ENCODE measurements at regions not wholly inside any gene's neighbourhood (a gene's known extent, or its start where the extent isn't known, plus 50 kb on each side); places are given as distances from the start of the nearest gene placed in this dataset.
"Not testable (repeated sequence)": the region's sequence is repeated elsewhere in the genome, so short reads cannot be mapped to it uniquely, and the experiment has no call there.

DNA sequence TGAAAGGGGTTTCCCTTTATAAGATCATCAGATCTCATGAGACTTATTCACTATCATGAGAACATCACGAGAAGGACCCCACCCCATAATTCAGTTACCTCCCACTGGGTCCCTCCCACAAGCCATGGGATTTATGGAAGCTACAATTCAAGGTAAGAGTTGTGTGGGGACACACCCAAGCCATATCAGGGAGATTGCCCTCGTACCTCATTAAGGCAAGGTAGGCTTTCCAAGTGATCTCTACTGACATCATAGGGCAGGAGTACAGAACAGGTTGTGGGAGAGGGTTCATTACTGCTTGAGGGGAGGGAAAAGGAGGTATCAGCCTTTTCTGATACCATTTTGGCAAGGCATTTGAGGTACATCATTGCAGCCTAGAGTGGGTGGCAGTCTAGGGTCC is 524.6 kb downstream of the PRKD1 start:
- no peak for DNase-seq

DNA sequence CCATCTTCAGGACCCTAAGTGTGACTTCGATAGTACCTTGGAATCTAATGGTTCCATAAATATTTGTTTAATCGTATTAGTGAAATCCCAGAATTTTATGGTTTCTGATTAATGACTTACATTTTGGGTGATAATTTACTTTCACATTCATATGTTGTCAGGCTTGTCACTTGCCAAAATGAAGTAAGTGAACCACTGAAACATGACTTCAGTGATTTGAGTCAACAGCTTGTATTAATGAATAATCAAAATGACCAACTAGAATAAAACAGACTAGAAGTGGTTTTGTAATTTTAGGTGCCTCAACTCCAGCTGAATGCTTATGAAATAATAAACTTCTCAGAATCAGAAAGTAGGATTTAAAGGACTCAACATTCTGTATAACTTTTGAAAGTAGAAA is 517.1 kb downstream of the PRKD1 start:
- no peak for DNase-seq

DNA sequence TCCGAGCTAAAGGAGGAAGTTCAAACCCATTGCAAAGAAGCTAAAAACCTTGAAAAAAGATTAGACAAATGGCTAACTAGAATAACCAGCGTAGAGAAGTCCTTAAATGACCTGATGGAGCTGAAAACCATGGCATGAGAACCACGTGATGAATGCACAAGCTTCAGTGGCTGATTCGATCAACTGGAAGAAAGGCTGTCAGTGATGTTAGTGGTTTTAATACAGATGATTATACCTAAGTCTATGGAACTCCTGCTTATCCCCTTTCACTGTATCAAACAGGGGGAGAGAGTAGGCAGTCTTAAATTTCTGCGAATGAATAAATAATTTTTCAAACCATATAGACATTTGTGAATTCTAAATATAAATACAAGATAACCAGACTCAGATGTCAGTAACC is 512.7 kb downstream of the PRKD1 start:
- not testable (repeated sequence) for DNase-seq

DNA sequence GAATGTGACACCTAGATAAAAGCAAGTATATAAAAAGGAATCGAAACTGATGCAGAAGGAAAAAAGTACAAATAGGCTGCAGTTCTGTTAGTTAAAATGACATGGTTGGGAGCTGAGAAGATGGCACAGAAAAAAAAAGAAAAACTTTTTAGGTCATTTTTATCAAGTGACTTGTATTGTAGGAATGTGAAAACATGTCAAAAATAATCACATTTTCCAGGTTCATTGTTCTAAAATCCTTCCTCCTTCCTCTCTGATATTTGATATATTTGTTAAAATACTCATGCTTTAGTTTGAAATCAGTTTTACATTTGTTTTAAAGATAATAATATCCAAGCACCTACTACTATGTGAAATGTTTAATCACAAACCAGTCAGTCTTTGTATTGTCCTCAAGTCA is 507.9 kb downstream of the PRKD1 start:
- DNase-seq = no peak

DNA sequence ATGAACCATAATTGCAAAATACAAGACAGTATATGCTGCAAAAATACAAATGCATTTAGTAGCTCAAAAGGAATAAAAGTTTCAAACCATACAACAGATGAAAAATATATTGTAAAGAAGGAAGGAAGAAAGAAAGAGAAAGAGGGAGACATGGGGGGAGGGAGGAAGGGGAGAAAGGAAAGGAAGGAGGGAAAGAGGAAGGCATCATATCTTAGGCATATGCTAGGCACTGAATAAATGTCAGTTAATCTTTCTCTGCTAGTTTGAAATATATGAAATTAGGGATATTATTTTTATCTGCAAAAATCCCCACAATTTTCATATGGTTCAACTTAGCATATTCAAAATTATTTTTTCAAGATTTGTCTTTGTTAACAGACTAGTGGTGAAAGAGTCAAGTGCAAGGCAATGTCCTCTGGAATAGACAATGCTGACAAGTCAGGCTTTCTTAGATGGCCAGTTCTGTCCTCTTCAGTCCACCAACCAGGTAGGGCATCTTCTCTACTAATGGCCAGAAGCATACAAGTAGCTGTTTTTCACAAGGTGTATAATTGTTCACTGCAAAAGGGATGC is 506.4 kb downstream of the PRKD1 start:
- DNase-seq = no peak

DNA sequence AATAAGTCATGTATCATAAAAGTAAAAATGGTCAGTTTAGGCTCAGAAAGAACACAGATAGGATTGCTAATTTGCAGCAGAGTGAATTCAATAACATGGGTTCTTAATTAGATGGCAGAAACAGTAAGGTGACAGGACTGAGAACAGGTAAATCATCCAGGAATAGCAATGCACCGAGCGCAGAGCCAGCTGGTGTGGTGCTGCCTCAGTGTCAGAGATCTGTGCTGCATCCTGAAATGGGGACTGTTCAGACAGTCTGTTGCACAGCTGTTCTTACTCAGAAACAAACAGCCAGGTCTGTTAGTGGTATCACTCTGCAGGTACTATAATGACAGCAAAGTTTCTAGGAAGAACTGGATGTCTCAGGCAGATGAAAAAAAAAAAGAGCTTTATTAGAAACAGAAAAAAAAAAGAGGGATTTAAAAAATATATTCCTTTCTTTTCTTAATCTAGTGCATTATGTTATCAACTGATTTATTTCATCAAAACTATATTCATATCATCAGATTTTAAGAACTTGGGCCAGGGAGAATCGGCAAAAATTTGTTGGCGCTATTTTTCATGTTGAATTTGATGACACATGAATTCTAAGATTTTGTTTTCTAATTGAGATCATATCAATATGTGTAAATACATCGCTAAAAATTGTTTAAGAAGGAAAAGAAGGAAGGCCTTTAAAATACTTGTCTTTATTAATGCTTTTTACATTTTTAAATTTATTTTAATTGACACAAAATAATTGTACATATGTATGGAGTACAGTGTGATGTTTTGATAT is 501.8 kb downstream of the PRKD1 start:
- DNase-seq = no peak

DNA sequence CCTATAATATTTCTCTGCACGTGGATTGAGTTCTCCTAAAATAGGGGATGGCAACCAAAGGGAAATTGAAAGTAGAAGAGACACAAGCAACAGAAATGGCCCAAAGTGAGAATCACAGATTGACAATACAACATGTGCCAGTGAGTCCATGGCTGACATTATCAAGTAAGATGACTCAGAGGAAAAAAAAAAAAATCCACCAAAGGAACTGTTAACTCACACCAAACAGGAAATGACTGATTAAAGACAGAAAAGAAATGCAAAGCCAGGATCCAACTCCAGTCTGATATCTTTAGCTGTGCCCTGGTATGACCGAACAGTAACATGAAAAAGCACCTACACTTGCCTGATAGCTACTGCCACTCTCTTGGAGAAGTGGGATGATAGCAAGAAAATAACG is 485.0 kb downstream of the PRKD1 start:
- no peak for DNase-seq

DNA sequence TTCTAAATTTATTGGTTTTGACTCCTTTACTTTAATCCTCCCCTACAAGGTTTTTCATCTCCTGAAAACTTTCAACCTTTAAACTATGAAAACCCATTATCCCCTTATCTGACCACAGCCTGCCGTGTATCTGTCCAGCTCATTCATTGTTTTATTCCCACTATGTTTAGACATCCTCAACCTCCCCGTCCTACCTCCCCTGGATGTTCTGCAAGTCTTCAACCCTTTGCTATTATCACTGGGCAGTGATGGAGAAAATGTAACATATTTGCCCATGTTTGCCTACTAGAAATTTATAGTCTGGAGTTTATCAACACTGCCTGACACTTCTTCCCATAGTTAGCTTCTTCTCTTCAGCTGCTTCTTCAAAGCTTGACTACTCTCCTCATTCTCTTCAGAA is 483.4 kb downstream of the PRKD1 start:
- no peak for DNase-seq

DNA sequence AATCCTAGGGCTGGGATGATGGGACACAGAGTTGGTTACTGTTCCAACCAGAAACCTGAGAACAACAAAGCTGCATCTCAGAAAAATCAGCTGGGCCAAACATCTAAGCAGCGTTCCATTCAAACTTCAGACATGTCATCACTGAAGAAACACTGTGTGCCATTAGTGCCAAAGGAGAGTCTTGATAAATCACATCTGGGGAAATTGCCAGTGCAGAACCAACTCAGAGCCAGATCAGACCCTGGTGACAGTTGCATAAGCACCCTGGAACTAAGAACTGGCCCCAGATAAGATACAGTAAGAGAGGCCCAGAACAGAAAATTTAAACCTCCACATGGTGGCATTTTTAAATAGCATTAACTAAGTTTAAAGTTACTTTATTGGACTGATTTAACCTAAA is 482.8 kb downstream of the PRKD1 start:
- no peak for DNase-seq

DNA sequence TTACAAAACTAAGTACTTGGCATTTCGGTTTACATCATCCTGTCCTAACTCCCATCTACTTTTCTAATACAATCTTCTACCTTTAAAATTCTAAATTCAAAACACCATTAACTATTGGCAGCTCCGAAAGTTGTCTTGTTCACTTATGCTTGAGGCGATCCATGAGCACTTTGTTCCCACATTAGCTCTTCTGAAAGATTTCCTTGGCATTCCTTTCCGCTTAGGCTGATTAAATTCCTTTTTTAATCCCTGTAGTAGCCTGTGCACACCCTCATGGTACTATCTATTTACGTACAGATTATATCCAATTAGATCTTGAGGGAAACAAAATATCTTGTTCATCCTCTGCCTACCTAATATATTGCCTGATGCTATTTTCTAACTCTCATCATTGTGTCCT is 480.7 kb downstream of the PRKD1 start:
- DNase-seq = no peak

DNA sequence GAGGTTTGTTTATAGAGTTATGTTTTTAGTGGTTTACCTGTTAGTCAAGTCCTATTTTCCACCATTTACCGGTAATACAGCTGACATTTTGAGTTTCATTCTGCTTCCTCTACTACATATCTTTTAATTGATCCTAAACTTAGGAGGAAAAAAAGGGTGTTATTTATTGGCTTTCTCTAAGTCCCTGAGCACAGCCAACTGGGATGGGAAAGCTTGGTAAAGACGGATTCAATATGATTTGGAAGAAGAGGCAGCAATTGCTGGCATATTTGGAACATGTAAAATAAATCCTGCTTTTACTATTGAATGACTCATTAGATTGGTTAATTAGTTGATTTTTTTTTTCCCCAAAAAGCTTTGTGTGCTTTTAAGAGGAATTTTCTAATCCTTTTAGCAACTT is 475.7 kb downstream of the PRKD1 start:
- no peak for DNase-seq

DNA sequence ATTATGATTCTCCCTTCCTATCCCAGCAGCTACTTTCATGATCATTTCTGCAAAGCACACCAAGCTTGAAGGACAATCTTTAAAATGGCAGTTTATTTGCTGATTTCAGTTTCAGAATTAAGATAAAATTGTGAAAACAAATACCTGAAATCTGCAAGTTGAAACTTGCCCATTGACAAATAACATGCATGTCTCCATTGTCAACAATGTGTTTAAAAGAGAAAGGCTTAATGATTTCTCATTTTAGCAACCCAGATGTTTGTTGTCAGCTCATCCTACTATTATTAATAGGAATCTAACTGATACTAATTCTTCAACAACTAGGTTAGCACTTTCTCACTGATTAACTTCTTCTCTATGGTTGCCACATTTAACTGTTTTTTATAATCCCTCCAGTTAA is 474.6 kb downstream of the PRKD1 start:
- no peak for DNase-seq

DNA sequence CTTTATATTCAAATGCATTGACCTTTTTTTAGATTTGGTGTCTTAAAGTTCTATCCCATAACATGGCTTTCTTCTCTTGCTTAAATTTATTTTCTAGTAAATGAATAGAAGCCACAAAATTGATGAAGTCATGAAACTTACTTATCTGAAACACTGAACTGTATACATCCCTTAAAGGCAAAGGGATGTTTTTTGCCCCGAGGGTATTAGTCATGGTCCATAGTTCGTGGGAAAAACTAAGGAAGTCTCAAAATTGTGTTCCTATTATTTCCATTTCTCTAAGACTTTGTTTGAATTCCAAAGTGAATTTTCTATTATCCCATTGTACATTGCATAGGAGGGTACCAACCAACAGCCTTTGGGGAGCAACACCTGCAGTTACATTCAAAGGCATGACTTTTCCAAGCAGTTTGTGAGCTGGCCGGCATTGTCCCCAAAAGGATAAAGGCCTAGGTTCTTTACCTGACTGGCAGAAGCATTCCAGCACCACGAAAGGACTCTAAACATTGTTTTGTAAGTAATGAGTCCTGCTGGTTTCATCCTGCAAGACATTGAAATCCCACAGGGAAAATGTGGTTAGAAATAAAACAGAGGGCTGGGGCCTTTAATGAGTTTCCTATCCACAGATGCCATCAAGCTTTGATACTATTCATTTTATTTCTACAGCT is 473.5 kb downstream of the PRKD1 start:
- DNase-seq = no peak

DNA sequence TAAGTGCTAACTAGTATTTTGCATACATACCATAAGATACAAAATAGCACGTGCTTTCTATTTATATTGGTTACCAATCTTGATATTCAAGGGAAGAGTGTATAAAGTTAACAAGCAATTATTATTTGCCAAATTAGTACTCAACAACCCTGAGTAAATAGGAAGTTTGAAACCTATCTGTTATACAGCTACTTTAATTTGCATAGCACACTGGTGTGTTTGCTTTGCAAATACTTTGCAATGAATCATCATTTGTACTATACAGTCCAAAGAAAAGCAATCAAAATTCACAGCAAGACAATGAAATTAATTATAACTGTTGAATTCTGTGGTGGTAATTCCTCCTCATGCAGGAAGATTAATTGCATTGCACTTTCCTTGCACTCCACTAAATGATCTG is 469.1 kb downstream of the PRKD1 start:
- DNase-seq = no peak

DNA sequence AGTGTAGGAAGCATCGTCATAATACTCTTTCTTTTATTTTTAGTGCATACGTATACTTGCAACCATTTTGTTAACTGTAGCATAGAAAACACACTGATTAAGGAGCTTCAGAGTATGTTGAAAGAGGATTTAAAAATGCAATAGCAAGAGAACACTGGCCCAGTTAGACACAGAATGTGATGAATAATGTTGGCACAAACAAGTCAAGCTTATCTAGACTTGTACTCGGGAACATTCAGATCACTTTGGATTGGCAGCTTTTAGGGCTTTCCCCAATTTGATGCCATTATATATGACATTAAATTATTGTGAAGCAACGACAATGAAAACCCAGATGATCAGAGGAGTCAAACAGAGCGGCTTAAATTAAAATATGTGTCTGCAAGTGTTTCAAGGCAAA is 468.1 kb downstream of the PRKD1 start:
- no peak for DNase-seq

DNA sequence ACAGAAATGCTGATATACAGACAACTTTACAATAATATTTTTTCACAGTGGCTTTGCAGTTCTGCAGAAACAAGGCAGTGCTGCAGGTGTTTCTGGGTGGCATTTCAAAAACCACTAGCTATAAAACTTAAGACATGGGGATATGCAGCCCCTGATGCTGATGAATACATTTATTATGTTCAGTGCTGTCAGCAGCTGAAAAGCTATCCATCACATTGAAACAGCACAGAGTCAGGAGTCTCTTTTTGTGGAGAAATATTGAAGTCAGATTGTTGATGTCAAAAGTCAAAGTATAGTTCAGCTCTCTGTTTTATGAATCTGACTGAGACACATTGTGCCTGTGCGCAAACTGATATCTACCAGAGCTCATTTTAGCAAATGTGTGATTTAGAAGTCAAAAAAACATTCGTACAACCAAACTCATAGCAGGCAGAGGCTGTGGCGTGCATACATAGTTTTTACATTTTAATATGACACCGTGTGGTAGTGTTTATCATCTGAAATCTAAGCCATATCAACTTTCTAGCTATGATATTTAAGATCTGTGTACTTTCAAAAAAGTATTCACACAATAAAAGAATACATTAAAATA is 467.6 kb downstream of the PRKD1 start:
- no peak for DNase-seq

DNA sequence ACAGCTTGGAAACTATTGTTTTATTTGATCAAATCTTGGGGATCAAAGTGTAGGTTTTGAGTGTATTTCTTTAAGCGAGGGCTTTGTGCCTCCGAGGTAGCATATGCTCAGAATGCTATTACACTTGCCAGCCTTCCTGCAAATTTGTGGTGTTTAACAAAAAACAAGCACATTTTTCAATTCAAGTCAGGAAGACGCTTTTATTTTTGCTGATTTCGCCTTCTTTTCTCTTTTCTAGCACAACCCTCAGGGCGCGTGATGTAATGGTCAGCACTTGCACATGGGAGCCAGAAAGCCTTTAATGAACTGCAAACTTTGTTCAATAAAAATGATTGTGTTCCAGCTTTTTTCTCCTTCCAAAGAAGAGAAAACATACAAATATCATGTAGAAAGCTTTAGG is 466.5 kb downstream of the PRKD1 start:
- DNase-seq = no peak

DNA sequence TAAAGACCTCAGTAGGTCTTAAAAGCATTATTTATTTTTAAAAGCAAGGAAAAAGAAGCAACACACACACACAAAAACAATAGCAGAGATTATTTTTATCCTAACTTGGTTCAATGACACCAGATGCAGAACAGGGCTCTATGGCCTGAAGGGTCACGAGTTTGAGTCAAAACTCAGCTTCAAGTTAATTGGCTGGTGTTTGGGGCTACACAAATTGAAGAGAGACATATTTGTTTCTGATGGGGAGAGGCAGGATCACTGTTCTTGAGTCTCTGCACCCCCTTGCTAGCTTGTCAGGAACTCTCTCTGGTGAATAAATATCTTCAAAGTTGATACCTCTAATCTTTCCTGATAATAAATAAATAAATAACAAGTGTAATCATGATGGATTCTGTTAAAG is 466.1 kb downstream of the PRKD1 start:
- DNase-seq = no peak

DNA sequence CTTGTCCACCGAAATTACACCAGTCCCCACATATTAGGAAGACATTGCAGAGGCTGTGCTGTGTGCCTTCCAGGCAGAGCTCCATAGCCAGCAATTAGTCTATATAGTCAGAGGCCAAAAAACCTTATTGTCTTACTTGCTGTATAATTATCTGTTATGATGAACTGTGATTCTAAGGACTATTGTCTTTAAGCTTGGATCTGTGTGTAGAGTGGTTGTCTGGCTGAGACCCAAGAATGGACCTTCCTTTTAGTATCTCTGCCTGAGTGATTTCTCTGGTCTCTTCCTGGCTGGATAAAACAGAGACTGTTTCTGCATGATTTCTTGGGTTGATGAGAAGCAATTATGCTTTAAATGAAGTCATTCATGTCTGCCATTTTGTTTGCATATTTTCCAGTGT is 465.3 kb downstream of the PRKD1 start:
- no peak for DNase-seq

DNA sequence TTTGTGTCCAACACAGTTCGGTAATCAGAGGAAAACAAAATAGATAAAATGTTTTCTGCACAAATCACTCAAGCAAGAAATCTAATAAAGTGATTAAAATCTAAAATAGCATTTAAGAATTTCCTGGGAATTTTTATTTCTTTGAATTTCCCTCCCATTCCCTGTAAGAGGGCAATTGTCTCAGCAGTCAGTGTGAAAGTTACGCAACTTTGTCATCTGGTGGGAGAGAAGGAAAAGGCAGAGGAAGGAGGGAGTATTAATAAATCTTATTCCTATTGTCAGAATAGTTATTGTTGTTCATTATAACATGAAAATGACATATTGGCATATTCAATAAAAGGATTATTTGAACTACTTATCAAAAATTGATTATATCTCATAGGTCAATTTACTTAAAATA is 464.9 kb downstream of the PRKD1 start:
- no peak for DNase-seq

DNA sequence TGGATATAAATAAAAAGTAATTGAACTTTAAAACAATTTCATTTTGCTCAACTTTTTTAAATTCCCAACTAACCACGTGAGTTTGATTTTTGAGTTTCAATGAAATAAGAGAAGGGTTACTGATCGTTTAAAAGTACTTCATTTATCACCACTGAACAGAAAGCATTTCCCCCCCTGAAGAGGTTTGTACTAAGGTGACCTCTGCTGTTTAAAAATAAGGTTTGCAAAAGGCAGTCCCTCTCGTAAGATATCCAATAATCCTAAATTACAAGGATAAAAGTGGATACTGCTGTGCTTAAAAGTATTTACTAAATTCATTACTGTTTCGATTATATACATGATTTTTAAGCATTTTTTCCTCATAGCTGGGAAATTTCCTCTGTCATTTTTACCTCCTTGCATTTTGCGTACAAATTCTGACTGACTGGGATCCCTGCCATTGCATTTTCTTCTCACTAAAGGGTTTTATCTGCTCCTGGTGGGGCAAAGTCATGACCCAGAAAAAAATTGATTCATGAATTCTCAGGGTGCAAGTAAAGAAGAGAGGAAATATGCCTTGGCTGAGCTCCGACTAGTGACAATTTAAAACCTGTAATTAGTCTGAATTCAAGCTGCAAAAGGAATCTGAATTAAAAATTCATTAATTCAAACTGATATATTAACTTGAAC is 463.8 kb downstream of the PRKD1 start:
- DNase-seq = no peak

DNA sequence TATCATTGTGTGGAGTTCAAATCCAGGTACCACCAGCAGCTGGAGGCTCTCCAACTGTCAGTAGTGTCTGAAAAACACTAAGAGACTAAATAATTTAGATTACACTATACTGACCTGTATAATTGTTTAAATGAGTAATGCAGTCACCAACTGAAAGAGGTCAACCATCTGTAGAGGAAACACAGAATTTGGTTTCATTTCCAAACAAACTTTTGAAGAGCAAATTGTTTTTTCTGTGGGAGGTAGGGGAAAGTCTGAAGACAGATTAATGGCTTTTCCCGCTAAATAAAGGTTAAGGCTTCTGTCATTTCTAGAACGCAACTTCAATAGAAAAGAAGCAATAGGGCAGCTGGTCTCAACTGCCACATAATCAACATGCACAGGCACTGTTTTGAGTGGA is 462.6 kb downstream of the PRKD1 start:
- no peak for DNase-seq

DNA sequence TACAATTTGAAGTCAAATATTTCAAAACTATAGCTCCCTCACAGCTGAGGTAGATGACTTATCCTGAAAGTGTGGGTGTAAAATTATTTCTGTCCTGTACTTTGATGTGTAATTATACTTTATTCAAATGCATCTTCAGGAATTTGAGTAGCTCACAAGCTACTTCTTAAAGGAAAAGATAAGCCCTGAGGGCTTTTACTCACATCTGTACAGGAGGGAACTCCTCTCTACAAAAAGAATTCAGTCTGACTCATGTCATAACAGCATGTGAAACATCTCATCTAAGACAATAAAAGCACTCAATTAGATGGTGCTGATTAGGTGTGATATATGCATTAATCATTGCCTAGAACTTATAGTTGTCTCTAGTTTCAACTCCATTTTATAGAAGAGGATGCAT is 452.0 kb downstream of the PRKD1 start:
- no peak for DNase-seq

DNA sequence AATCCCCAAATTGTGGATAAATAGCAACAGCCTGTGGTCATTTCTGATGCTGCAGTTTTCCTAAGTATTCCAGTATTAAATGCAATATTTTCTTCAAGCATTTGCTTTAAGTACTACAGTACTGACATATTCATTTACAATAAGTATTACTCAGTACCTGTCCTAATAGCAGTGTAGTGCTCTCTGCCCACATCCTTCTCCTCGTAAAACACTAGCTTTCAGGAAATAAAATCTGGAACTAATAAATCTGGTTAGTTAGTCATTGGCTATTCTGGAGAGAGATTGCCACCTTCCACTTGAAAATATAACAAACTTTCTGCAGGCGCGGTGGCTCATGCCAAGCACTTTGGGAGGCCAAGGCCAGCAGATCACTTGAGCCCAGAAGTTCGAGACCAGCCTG is 441.5 kb downstream of the PRKD1 start:
- no peak for DNase-seq
